Upper lobe of left lung (tissue), 4 donors: ENCODE measurements at regions not wholly inside any gene's neighbourhood (a gene's known extent, or its start where the extent isn't known, plus 50 kb on each side); places are given as distances from the start of the nearest gene placed in this dataset.

Experiments used
- POLR2A ChIP-seq, 4 donors: fragments of 450-650 bp; IDR thresholded peaks; one replicate each; pipeline ENCODE4 v1.5.1; 2016 to 2017; ENCODE audit warnings: antibody characterized with exemption in 4 of 4, mild to moderate bottlenecking in 2 of 4
- POLR2AphosphoS5 ChIP-seq, 2 donors: sonication (generic); formaldehyde crosslinking; IDR thresholded peaks; one replicate each; pipeline ENCODE4 v1.5.1; 2017; ENCODE audit warnings: antibody characterized with exemption in 2 of 2
- TF ChIP-seq, protein P1 (sequence below), 6 experiments: fragments of 450-650 bp in 4 of 6; fragments of 200-600 bp in 2 of 6; sonication (generic) in 2 of 6; IDR thresholded peaks; one replicate each; pipeline ENCODE4 v1.5.1; 2016 to 2019; ENCODE audit warnings: antibody characterized with exemption in 6 of 6

DNA sequence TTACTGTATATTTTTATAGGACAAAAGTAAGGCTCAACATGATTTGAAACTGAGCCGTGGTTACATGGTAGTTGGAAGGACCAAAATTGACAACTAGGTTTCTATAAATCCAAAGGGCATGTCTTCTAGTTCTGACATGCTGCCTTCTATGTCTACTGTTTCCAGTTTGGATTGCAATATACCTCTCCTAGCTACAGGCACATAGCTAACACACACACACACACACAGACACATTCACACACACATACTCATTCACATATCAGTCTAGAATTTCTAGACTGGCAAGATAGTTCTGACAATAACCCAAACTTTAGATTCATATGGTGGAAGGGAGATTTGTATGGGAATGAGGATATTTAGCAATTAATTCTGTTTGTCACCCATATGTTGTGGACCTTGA, 544.8 kb upstream of the CAMK1G start:
- TF ChIP-seq POLR2AphosphoS5 (IDR thresholded peaks at IDR 0.05) (no peak), POLR2A (IDR thresholded peaks at IDR 0.05) (no peak)
- TF ChIP-seq, protein P1, sequence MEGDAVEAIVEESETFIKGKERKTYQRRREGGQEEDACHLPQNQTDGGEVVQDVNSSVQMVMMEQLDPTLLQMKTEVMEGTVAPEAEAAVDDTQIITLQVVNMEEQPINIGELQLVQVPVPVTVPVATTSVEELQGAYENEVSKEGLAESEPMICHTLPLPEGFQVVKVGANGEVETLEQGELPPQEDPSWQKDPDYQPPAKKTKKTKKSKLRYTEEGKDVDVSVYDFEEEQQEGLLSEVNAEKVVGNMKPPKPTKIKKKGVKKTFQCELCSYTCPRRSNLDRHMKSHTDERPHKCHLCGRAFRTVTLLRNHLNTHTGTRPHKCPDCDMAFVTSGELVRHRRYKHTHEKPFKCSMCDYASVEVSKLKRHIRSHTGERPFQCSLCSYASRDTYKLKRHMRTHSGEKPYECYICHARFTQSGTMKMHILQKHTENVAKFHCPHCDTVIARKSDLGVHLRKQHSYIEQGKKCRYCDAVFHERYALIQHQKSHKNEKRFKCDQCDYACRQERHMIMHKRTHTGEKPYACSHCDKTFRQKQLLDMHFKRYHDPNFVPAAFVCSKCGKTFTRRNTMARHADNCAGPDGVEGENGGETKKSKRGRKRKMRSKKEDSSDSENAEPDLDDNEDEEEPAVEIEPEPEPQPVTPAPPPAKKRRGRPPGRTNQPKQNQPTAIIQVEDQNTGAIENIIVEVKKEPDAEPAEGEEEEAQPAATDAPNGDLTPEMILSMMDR (IDR thresholded peaks at IDR 0.05), result no peak
